Stomach (tissue), 4 donors: ENCODE measurements at regions not wholly inside any gene's neighbourhood (a gene's known extent, or its start where the extent isn't known, plus 50 kb on each side); places are given as distances from the start of the nearest gene placed in this dataset.

Experiments used
- CTCF ChIP-seq, 7 experiments: fragments of 450-650 bp in 4 of 7; fragments of 200-600 bp in 3 of 7; sonication (generic) in 3 of 7; IDR thresholded peaks; one replicate each; pipeline ENCODE4 v1.5.1; 2016 to 2019; ENCODE audit warnings: antibody characterized with exemption in 7 of 7, control low read depth in 2 of 7, mild to moderate bottlenecking in 1 of 7
- EP300 ChIP-seq: sonication (generic); formaldehyde crosslinking; IDR thresholded peaks from one replicate; pipeline ENCODE4 v1.6.1; 2017; ENCODE audit warnings: antibody characterized with exemption
- POLR2A ChIP-seq, 4 donors: fragments of 450-650 bp; IDR thresholded peaks; one replicate each; pipeline ENCODE4 v1.6.1; 2016; ENCODE audit warnings: antibody characterized with exemption in 4 of 4, control low read depth in 2 of 4, mild to moderate bottlenecking in 1 of 4, moderate library complexity in 1 of 4
- POLR2AphosphoS5 ChIP-seq, 3 donors: sonication (generic); formaldehyde crosslinking; IDR thresholded peaks; one replicate each; pipeline ENCODE4 v1.6.1; 2016; ENCODE audit warnings: antibody characterized with exemption in 3 of 3

- TF ChIP-seq EP300 = no peak
- no peak for TF ChIP-seq CTCF (IDR thresholded peaks at IDR 0.05)
- no peak for TF ChIP-seq POLR2A (IDR thresholded peaks at IDR 0.05)
- TF ChIP-seq POLR2AphosphoS5 (IDR thresholded peaks at IDR 0.05) = no peak
Observed at GRCh38 chr16:55000595-55000994, 69.9 kb downstream of the IRX5 start.
